Spleen (tissue), 7 donors: ENCODE measurements at regions not wholly inside any gene's neighbourhood (a gene's known extent, or its start where the extent isn't known, plus 50 kb on each side); places are given as distances from the start of the nearest gene placed in this dataset.

ENCODE experiments used
- CTCF ChIP-seq, 11 experiments: fragments of 200-600 bp in 7 of 11; fragments of 450-650 bp in 4 of 11; sonication (generic) in 4 of 11; IDR thresholded peaks in 8 of 11; conservative IDR thresholded peaks in 3 of 11; 1 replicate in 7 of 11; 2 replicates in 4 of 11; pipeline versions ENCODE4 v1.4.0 to v1.8.0; 2016 to 2021; ENCODE audit warnings: antibody characterized with exemption in 11 of 11, inconsistent platforms in 4 of 11, mild to moderate bottlenecking in 1 of 11
- POLR2A ChIP-seq, 3 donors: fragments of 450-650 bp; IDR thresholded peaks; one replicate each; pipeline ENCODE4 v1.5.1; 2017; ENCODE audit warnings: antibody characterized with exemption in 3 of 3, mild to moderate bottlenecking in 1 of 3
- POLR2AphosphoS5 ChIP-seq, 3 donors: sonication (generic); formaldehyde crosslinking; IDR thresholded peaks; one replicate each; pipeline ENCODE4 v1.5.1; 2017; ENCODE audit warnings: antibody characterized with exemption in 3 of 3
- donor health status: DM: no; HTN: no; CAD: no; lungs with moderate emphysema.
- donor health status: DM: no; HTN: no; CAD: no.
- donor health status: DM: no; HTN: no; CAD: no.

GRCh38 chr4:143017210-143017609 lies 167.5 kb upstream of the USP38 start:
- no peak for TF ChIP-seq CTCF (IDR thresholded peaks at IDR 0.05 in 8 of 11, conservative IDR thresholded peaks at IDR 0.05 in 3 of 11)
- TF ChIP-seq POLR2AphosphoS5 (IDR thresholded peaks at IDR 0.05), result no peak
- no peak for TF ChIP-seq POLR2A (IDR thresholded peaks at IDR 0.05)
